Activated CD8-positive, alpha-beta memory T cell treated with anti-CD3 and anti-CD28 coated beads, Interleukin-2, amount 10 ng/mL, durations not matched to agents 7 days and 5 days (primary cell): ENCODE measurements at regions not wholly inside any gene's neighbourhood (a gene's known extent, or its start where the extent isn't known, plus 50 kb on each side); places are given as distances from the start of the nearest gene placed in this dataset.

ENCODE experiments used
- ATAC-seq: fragments of 150-1000 bp; cut with Tn5 transposase; one replicate; pipeline ENCODE4 v1.10.0; 2021; ENCODE audit warnings: moderate library complexity
- CTCF ChIA-PET: fragments of 350-600 bp; sonication (Branson Sonifier 250); formaldehyde crosslinking; loops from one replicate; lab custom pipeline; 2021; ENCODE audit warnings: antibody characterized with exemption; lab: Charles Lee
- DNase-seq: peaks from one replicate; pipeline ENCODE4 v3.0.0-alpha.2; 2020
- H3K27ac Mint-ChIP-seq: one replicate; pipeline ENCODE4 v1.8.0; 2021; ENCODE audit warnings: mild to moderate bottlenecking, mixed read lengths
- H3K27me3 Mint-ChIP-seq: one replicate; pipeline ENCODE4 v1.8.0; 2021; ENCODE audit warnings: mixed read lengths
- H3K36me3 Mint-ChIP-seq: one replicate; pipeline ENCODE4 v1.8.0; 2021; ENCODE audit warnings: mild to moderate bottlenecking, mixed read lengths
- H3K4me1 Mint-ChIP-seq: one replicate; pipeline ENCODE4 v1.8.0; 2021; ENCODE audit warnings: mixed read lengths
- H3K4me3 Mint-ChIP-seq: one replicate; pipeline ENCODE4 v1.8.0; 2021; ENCODE audit warnings: mild to moderate bottlenecking, moderate library complexity, mixed read lengths
- H3K9me3 Mint-ChIP-seq: one replicate; pipeline ENCODE4 v1.8.0; 2022; ENCODE audit warnings: low read depth, mixed read lengths

DNA sequence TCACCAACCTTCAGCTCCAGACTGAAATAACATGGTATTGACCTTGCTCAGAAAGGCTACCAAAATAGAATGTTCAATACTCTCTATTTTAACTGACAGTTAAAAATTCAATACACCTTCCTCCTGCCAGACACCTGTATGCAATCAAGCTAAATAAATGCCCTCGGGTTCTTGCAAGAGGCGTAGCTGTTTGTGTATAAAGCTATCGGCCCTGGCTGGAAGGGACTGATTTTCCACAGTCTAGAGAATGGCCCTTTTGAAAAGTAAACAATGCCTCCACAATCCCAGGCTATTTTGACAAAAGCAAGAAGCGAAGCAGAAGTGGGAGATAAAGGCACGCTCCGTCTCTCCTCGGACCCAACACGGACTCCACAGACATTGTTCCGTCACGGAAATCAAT is 791.2 kb downstream of the BRD1 start:
- no peak overlapping the region for H3K27ac Mint-ChIP-seq
- DNase-seq (no peak), ATAC-seq (no peak)
- H3K9me3 Mint-ChIP-seq = peaks cover 5% of the 10 kb centered on the region
- CTCF ChIA-PET = no interaction called here
- H3K4me3 Mint-ChIP-seq = no peak overlapping the region
- no peaks in the 10 kb centered on the region for H3K36me3 Mint-ChIP-seq
- H3K27me3 Mint-ChIP-seq = no peaks in the 10 kb centered on the region
- no peaks in the 10 kb centered on the region for H3K4me1 Mint-ChIP-seq

DNA sequence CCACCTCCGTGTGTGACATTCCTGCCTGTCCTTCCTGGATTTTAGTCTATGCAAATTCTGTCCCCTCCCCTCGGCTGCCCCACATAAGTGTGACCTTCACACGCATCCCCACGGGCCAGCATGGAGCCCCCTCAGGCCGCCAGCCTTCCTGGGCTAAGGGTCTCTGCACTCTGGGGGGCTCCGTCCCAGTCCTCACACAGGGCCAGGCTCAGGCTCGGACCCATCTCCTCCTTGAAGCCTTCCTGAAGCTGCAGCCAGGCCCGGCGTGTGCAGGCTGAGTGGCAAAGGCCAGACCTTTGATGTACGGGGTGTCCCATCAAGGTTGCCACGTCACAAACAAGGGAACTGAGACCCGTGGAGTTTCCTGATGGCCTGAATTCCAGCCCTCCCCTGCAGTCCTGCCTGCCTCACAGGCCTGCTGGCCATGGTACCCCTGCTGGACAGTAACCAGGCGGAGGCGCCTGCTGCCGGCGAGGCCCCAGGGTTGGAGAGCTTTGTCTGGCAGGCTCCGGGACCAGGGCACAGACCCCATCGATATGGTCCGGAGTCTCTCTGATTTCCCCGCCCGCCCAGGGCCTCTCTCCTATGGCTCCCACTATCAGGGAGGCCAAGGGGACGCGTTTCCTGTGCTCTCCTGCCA is 791.7 kb downstream of the BRD1 start:
- Mint-ChIP-seq H3K27me3 (no peaks in the 10 kb centered on the region), H3K27ac (no peak overlapping the region), H3K36me3 (no peaks in the 10 kb centered on the region), H3K9me3 (peaks cover 5% of the 10 kb centered on the region), H3K4me1 (no peaks in the 10 kb centered on the region), H3K4me3 (no peak overlapping the region)
- CTCF ChIA-PET = no interaction called here
- ATAC-seq = no peak
- no peak for DNase-seq

DNA sequence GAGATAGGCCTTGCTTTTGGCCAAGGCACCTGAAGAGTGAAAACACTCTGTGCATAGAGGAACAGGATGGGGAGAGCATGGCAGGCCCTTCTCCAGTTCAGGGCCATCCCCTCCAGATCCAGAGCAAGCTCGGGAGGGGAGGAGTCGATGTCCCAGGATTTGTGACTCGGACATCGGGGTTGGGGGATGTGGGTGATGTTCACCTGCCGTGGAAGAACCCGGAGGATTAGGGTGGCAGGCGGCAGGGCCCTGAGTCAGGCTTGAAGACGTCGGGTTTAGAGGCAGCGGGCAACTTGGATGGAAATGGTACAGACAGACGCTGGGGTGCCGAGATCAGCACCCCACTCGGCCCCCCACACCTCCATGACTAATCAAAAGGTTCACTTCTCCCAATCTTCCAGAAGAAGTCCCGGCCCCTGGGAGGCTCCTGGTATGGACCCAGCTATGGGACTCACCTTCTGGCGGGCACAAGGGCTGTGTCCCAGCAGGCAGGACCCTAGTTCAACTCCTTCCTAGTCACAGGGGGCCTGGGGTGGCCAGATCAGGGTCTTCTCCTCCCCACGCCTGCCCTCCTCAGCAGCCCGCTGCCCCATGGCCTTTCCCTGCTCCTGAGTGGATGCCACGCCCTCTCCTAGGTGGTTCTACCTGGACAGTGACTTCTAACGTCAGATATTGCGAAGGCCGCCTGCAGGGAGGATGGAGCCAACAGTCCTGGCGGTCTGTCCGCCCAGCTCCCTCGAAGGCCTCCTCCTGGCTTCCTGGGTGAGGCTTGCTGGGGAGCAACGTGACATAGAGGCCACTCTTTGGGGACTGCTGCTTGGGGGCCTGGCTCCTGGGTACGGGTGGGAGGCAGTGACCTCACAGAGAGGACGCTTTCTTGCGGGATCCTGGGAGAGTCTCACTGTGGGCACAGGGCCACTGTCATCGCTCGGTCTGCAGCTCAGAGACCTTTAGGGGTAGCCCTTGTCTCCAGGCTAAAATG is 792.5 kb downstream of the BRD1 start:
- Mint-ChIP-seq H3K27ac (no peak overlapping the region), H3K4me3 (no peak overlapping the region), H3K4me1 (no peaks in the 10 kb centered on the region), H3K36me3 (no peaks in the 10 kb centered on the region), H3K27me3 (no peaks in the 10 kb centered on the region), H3K9me3 (peaks cover 5% of the 10 kb centered on the region)
- DNase-seq = no peak
- CTCF ChIA-PET = no interaction called here
- no peak for ATAC-seq

DNA sequence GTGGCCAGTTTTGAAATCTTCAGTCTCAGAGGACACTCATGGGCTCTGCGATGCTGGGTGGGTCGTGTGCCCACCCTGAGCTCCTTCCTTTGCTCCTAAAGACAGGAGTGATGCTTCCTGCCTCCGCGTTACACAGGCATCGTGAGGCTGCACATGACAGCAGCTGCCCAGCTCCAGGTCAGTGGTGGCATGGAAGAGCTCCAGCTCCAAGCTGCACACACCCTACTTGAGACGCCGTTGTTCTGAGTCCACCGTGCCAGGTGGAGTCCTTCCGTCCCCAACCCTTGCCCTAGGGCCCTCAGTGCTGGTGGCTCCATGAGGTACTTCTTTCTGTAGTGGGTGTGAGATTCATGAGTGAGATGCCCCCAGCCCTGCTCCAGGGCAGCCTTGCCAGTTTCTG is 794.1 kb downstream of the BRD1 start:
- H3K27ac Mint-ChIP-seq = no peak overlapping the region
- peaks cover 5% of the 10 kb centered on the region for H3K9me3 Mint-ChIP-seq
- no peak for ATAC-seq
- no peaks in the 10 kb centered on the region for H3K27me3 Mint-ChIP-seq
- no peak for DNase-seq
- H3K4me3 Mint-ChIP-seq = no peak overlapping the region
- CTCF ChIA-PET = no interaction called here
- H3K4me1 Mint-ChIP-seq = no peaks in the 10 kb centered on the region
- no peaks in the 10 kb centered on the region for H3K36me3 Mint-ChIP-seq

DNA sequence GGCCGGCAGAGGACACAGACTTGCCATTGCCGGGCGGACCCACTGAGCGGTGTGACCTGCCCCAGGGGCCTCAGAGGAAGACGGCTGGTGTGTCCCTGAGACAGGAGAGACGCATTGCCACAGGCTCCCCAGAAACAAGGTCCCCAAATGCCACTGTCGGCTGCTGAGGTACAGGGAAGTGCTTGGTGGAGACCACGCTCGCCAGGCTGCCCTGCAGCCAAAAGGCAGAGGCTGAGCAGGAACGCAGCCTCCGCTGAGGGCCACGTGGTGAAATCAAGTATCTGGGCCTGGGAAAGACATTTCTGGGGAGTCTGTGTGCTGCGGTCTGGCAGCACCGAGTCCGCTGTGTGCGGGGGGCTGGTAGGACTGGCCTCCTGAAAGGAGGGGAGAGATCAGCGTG is 794.9 kb downstream of the BRD1 start:
- Mint-ChIP-seq H3K9me3 (peaks cover 5% of the 10 kb centered on the region), H3K4me1 (no peaks in the 10 kb centered on the region), H3K27ac (no peak overlapping the region), H3K36me3 (no peaks in the 10 kb centered on the region), H3K27me3 (no peaks in the 10 kb centered on the region), H3K4me3 (no peak overlapping the region)
- no peak for DNase-seq
- ATAC-seq = no peak
- CTCF ChIA-PET = no interaction called here

DNA sequence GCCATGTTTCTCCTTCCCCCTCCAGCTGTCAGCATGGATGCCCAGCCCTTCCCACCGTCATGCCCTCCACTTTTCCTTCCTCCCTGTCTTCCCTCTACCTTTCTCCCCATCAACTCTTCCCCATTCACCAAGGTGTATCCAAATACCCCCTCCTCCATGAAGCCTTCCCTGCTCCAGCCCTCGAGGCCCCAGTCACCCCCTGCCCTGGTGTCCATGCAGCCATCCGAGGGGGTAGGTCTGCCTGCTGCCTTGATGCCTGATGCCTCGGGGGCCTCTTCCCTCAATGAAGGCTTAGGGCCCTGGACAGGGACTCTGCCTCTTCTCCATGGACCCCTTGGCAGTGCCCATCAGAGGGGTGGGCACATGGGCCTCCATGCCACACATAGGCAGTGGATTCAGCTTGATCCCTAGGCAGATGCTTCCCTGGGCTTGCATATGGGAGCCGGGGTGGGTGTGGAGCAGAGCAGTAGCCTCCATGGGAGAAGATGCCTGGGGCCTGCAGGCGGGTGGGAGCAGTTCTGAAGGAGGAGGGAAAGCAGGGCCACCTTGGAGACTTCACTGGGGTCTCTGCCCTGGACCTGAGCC is 795.8 kb downstream of the BRD1 start:
- H3K27ac Mint-ChIP-seq = no peak overlapping the region
- CTCF ChIA-PET = no interaction called here
- H3K4me1 Mint-ChIP-seq = no peaks in the 10 kb centered on the region
- no peak overlapping the region for H3K4me3 Mint-ChIP-seq
- no peak for DNase-seq
- H3K9me3 Mint-ChIP-seq = peaks cover 3% of the 10 kb centered on the region
- no peaks in the 10 kb centered on the region for H3K36me3 Mint-ChIP-seq
- H3K27me3 Mint-ChIP-seq = no peaks in the 10 kb centered on the region
- ATAC-seq = no peak

DNA sequence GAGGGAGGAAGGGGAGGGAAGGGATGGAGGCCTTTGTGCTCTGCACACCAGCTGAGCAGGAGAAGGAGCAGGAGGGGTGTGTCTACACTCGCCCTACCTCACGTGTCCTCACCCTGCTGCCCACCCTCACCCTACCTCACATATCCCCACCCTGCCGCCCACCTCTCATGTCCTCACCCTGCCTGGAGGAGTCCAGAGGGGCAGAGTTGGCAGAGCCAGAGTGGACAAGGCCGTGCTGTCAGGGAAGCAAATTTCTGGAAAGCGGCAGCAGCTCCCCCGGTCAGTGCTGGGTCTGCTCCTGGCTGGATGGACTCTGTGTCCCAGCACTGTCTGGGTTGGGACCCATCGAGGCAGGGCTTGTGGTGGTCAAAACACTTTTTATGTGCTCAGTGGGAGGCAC is 799.6 kb downstream of the BRD1 start:
- H3K27ac Mint-ChIP-seq = no peak overlapping the region
- no peaks in the 10 kb centered on the region for H3K9me3 Mint-ChIP-seq
- no peaks in the 10 kb centered on the region for H3K27me3 Mint-ChIP-seq
- CTCF ChIA-PET = no interaction called here
- no peaks in the 10 kb centered on the region for H3K36me3 Mint-ChIP-seq
- H3K4me1 Mint-ChIP-seq = no peaks in the 10 kb centered on the region
- DNase-seq (no peak), ATAC-seq (no peak)
- H3K4me3 Mint-ChIP-seq = no peak overlapping the region

DNA sequence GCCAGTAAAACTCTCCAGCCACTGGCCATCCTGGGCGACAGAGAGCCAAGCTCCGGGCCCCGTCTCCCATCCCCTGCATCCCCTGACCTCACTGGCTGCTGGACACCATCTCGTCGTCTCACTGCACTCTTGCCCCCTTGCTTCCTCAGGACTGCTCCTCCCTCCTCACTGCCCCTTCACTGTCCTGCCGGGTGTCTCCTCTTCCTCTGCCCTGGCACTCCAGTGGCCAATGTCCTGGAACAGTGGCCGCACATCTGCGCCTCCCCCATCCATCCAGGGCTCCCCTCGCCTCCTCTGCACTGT is 800.4 kb downstream of the BRD1 start:
- H3K4me1 Mint-ChIP-seq = no peaks in the 10 kb centered on the region
- H3K4me3 Mint-ChIP-seq = no peak overlapping the region
- no peaks in the 10 kb centered on the region for H3K36me3 Mint-ChIP-seq
- DNase-seq (no peak), ATAC-seq (no peak)
- no peaks in the 10 kb centered on the region for H3K9me3 Mint-ChIP-seq
- no peak overlapping the region for H3K27ac Mint-ChIP-seq
- H3K27me3 Mint-ChIP-seq = no peaks in the 10 kb centered on the region
- CTCF ChIA-PET = no interaction called here

DNA sequence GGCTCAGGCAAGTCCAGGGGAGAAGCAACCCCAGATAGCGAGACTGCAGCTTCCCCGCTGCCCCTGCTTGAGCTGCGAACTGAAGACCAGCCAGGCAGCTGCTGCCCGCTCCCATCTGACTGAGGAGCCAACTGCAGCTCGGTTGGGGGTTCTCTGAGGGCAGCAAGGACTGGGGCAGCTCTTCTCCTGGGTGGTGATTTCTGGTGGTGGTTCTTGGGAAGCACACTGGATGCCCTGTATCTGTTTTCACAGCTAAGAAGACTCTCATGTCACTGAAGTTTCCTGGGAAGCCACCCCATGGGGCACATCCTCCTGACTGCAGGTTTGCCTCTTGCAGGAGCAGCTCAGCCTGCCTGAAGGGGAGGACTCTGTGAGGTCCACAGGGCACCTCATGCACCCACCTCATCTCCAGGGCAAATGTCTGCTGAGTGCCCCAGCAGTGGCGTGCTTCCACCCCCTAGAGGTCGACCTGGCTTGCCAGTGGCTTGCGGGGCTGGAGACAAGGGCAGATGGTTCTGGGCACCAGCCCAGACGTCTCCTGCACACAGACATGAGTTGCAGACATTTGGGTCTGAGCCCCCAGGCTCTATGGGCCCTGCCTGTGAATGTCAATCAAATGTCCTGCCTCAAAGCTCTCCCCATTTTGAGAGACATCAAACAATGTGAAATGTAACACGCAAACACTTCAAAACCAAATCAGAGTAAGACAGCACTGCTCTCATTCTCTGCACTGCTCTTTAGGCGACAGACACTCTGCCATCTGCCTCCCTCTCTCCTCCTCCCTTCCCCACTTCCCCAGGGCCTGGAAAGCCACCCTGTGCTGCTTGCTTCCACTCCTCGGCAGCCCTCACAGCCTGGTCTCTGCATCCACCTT is 800.9 kb downstream of the BRD1 start:
- CTCF ChIA-PET = no interaction called here
- no peak for DNase-seq
- no peaks in the 10 kb centered on the region for H3K4me1 Mint-ChIP-seq
- ATAC-seq = no peak
- no peaks in the 10 kb centered on the region for H3K27me3 Mint-ChIP-seq
- no peaks in the 10 kb centered on the region for H3K9me3 Mint-ChIP-seq
- H3K36me3 Mint-ChIP-seq = no peaks in the 10 kb centered on the region
- H3K4me3 Mint-ChIP-seq = no peak overlapping the region
- H3K27ac Mint-ChIP-seq = no peak overlapping the region

DNA sequence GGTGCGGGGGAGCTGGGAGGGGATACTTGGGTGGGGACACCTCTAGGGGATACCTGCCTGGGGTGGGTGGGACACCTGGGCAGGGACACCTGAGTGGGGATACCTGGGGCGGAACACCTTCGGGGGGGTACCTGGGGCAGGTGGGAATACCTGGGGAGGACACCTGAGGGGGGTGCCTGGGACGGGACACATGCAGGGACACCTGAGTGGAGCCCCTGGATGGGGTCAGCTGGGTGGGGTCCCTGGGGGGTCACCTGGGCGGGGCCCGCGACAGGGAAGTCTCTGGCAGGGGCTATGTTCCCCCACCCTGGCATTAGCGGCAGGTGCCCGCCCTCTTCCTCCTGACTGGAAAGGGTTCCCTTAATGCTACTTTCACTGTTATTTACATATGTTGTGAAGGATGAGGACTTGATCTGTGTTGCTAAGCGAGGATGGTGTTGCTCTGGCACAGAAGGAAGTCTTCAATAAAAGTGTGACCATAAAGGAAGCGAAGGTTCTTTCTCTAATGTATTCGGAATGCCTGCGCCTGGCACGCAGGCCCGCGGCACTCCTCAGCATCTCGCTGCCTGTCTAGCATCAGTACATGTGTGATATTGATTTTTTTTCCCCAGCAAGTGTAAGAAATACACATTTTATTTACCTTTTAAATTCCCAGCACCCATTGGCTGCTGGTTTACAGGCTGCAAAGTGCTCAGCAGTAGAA is 801.7 kb downstream of the BRD1 start:
- Mint-ChIP-seq H3K27ac (no peak overlapping the region), H3K4me3 (no peak overlapping the region), H3K4me1 (no peaks in the 10 kb centered on the region), H3K36me3 (no peaks in the 10 kb centered on the region), H3K27me3 (no peaks in the 10 kb centered on the region), H3K9me3 (no peaks in the 10 kb centered on the region)
- CTCF ChIA-PET = no interaction called here
- DNase-seq (no peak), ATAC-seq (no peak)

DNA sequence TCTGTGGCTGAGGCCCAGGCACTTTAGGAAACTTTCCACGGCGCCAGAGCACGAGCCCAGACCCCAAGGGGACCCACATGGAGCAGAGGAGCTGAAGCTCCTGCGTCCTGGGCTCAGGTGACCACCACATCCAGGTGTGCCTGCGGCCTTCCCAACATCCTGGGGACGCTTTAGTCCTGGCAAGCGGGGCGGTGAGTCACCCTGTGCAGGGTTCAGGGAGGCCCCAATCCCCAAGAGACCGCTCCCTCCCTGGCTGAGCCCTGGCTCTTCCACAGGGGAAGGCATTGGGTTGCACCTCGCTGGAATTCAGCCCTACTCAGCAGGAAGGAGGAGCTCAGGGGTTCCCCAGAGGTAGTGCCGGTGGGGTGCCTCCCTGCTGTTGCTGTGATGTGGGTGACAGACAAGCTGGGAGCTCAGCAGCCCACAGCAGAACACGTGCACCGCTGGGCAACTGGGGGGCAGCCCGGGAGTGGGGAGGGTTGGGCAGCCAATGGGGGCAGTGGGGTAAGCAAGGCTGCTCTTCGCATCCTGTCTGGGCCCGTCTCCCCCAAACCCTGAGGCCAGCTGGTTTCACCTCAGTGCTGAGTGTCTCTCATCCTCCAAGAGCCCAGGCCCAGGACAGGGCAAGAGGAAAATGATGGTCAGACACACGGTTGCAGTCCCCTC is 802.8 kb downstream of the BRD1 start:
- Mint-ChIP-seq H3K4me1 (no peaks in the 10 kb centered on the region), H3K9me3 (no peaks in the 10 kb centered on the region), H3K4me3 (no peak overlapping the region), H3K27me3 (no peaks in the 10 kb centered on the region), H3K27ac (no peak overlapping the region), H3K36me3 (no peaks in the 10 kb centered on the region)
- ATAC-seq = no peak
- no peak for DNase-seq
- CTCF ChIA-PET = no interaction called here

DNA sequence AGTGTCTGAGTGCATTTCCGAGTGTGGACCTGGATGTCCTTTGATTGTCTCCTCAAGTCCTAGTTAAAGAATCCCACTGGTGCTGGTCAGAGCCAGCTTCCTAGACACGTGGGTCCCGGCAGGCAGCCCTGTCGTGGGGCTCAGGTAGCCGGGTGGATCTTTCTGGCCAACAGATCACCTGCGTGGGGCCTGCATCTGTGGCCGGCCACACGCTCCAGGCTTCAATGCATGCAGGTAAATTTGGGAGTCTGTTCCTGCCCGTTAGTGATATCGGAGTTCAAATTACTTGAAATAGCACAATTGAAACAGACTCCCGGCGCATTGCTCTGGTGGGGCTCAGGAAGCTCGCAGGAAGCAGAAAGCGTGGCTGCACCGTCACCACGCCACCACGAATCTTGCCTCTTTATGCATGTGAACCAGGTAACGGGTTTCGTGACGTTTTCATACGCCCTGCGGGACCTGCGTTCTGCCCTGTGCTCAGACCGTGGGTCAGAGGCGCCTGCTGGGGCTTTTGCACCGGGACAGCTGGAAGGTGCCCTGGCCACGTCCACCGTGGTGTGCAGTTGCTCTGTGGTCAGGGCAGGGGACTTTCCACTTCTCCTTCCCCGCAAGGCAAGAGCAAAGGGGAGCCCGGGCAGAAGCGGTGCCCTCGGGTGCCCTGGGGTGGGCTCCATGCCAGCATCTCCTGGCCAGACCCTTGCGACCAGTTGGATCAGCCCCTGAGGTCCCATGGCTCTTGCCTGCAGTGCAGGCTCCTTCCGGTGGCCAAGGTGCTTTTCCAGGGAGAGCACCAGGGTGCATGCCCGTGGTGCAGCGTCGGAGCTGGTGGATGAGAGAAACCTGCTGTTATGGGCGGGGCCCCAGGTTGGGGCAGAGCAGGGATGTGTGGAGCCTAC is 803.5 kb downstream of the BRD1 start:
- ATAC-seq = no peak
- Mint-ChIP-seq H3K36me3 (no peaks in the 10 kb centered on the region), H3K27me3 (no peaks in the 10 kb centered on the region), H3K27ac (no peak overlapping the region), H3K9me3 (no peaks in the 10 kb centered on the region), H3K4me1 (no peaks in the 10 kb centered on the region), H3K4me3 (no peak overlapping the region)
- CTCF ChIA-PET = no interaction called here
- no peak for DNase-seq
